ENCODE measurements at regions not wholly inside any gene's neighbourhood (a gene's known extent, or its start where the extent isn't known, plus 50 kb on each side); places are given as distances from the start of the nearest gene placed in this dataset.
"Not testable (repeated sequence)": the region's sequence is repeated elsewhere in the genome, so short reads cannot be mapped to it uniquely, and the experiment has no call there.

DNA sequence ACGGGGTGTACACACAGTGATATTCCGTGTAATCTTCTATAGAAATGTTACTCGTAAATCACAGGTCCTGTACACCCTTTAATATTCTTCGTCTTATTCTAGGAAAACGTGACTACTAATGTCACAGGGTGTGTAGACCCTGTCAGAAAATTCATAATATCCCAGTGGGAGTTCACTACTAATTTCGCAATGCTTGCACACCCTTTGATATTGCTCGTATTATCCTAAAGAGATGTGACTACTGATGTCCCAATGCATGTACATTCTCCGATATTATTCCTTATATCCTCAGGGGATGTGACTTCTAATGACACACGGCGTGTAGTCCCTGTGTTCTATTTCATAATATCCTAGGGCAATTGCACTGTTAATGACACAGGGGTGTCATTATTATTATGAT is 132.7 kb downstream of the ADRA2C start:
- TF ChIP-seq, protein P1, sequence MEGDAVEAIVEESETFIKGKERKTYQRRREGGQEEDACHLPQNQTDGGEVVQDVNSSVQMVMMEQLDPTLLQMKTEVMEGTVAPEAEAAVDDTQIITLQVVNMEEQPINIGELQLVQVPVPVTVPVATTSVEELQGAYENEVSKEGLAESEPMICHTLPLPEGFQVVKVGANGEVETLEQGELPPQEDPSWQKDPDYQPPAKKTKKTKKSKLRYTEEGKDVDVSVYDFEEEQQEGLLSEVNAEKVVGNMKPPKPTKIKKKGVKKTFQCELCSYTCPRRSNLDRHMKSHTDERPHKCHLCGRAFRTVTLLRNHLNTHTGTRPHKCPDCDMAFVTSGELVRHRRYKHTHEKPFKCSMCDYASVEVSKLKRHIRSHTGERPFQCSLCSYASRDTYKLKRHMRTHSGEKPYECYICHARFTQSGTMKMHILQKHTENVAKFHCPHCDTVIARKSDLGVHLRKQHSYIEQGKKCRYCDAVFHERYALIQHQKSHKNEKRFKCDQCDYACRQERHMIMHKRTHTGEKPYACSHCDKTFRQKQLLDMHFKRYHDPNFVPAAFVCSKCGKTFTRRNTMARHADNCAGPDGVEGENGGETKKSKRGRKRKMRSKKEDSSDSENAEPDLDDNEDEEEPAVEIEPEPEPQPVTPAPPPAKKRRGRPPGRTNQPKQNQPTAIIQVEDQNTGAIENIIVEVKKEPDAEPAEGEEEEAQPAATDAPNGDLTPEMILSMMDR (conservative IDR thresholded peaks at IDR 0.05; ENCODE audit: low read length) = not testable (repeated sequence)
- not testable (repeated sequence) for TF ChIP-seq EZH2phosphoT487 (IDR thresholded peaks at IDR 0.05; ENCODE audit: borderline replicate concordance, low read depth, low read length)

All from OCI-LY7 (cell line).